Stimulated activated CD8-positive, alpha-beta memory T cell treated with anti-CD3 and anti-CD28 coated beads, Interleukin-15, amount 100 ng/mL, for 48 hours (primary cell): ENCODE measurements at regions not wholly inside any gene's neighbourhood (a gene's known extent, or its start where the extent isn't known, plus 50 kb on each side); places are given as distances from the start of the nearest gene placed in this dataset.
"Not testable (repeated sequence)": the region's sequence is repeated elsewhere in the genome, so short reads cannot be mapped to it uniquely, and the experiment has no call there.

ENCODE experiments used
- DNase-seq, 2 donors: peaks; one replicate each; pipeline ENCODE4 v3.0.0-alpha.2; 2020; ENCODE audit warnings: low read depth in 2 of 2

GRCh38 chr4:63080934-63081333 lies 1328.3 kb downstream of the TECRL start:
- no peak for DNase-seq

- no peak for DNase-seq
Measured at GRCh38 chr4:63063760-63064159, 1345.5 kb downstream of the TECRL start.

GRCh38 chr4:63062891-63063290 lies 1346.4 kb downstream of the TECRL start:
- DNase-seq: not testable (repeated sequence)

GRCh38 chr4:63049726-63050125 lies 1359.5 kb downstream of the TECRL start:
- DNase-seq: no peak

DNA sequence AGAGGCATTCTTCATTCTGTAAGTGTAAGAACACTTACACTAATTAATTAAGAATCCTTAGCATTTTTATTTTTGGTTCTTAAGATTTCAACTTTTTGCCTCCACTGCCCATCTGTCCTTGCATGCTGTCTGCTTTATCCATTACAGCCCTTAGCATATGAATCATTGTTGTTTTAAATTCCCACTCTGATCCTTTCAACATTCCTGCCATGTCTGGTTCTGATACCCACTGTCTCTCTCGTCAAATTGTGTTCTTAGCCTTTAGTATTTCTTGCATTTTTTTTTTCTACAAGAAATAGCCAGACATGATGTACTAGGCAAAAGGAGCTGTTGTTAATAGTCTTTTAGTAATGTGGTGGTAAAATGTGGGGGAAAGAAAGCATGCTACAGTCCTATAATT lies 1360.0 kb downstream of the TECRL start:
- DNase-seq: no peak

GRCh38 chr4:63036159-63036866 lies 1372.9 kb downstream of the TECRL start:
- DNase-seq: no peak

- DNase-seq: no peak
Measured at GRCh38 chr4:63029380-63029779, 1379.9 kb downstream of the TECRL start.

- no peak for DNase-seq
Measured at GRCh38 chr4:63020661-63021060, 1388.6 kb downstream of the TECRL start.

DNA sequence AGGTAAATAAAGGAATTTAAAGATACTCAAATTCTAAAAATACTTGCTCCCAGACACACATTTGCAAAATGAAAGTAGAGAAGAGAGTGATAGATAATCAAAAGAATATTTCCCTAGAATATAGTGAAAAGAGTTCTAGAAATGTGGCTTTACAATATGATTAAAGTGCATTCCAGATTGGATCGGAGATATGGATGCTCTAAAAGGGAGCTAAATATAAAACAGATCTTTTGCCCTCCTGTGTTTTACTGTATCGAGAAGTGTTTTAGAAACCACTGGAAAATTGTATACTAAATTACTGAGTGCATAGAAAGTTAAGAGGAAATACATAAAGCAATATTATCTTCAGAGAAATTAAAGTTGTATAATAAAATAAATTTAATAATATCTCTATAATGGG lies 1392.0 kb downstream of the TECRL start:
- no peak for DNase-seq

DNA sequence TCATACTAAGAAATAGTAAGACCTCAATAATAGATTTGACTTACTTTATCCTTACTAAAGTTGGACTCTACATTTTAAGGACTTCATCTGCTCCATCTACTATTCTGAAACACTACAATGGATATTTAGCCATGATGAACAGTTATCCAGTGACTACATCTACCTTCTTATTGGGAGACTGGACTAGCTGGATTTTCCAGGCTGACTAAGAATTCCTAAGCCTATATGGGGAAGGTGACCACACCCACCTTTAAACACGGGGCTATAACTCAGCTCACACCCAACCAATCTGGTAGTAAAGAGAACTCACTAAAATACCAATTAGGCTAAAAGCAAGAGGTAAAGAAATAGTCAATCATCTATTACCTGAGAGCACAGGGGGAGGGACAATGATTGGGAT lies 1438.4 kb downstream of the TECRL start:
- no peak for DNase-seq

GRCh38 chr4:62960415-62960814 lies 1448.8 kb downstream of the TECRL start:
- no peak for DNase-seq

- no peak for DNase-seq
Measured at GRCh38 chr4:62953752-62954151, 1455.5 kb downstream of the TECRL start.

DNA sequence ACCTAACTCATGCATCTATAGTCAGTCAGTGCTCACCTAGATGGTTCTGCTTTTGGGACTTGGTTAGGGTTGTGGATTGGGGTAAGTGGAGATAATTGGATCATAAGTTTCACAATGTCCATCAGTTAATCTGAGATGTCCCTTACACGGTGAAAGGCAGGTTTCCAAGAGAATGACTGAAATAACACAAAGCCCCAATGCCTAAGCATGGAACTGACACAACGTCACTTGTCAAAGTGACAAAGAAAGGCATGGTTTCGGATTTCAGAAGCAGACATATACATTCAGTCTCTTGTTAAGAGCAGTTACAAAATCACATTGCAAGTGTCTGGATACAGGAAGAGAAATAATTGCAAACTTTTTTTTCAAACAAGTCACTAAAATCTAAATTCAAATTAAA lies 1456.9 kb downstream of the TECRL start:
- no peak for DNase-seq

- DNase-seq: no peak
Measured at GRCh38 chr4:62948108-62948507, 1461.1 kb downstream of the TECRL start.

DNA sequence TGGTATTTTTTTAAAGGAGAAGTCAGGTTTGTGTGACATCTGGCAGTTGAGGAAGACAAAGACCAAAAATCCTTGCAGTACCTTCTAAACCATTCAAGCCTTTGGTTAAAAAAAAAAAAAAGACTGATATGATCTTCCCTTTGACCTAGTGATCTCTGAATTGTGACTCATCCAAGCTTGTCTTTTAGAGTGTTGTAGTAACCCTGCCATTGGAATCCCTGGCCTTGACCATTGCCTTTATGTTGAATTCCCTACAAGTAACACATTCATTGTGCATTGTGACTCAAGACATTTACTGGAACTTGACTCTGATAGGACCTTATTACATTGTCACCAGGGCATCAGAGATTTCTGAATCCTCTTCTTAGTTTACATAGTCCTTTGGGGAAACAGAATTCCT lies 1469.0 kb downstream of the TECRL start:
- DNase-seq: no peak

DNA sequence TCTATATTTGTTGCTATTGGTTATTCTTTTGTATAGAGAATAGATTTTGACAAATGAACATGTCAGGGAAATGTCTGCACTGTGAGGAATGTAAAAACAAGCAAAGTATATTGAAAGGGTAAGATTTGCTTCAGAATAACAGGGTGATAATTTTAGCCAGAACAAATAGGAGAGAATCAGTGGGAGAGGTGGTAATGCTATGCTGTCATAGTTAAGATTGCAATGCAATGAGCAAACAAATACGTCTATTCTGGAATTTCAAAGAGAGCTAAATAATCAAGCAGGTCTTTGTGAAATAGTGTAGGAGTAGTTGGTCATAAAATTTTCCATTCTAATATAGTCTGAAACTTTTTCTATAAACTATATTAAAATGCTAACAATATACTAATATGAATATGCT lies 1478.4 kb downstream of the TECRL start:
- DNase-seq: no peak

- no peak for DNase-seq
Measured at GRCh38 chr4:62928483-62928882, 1480.8 kb downstream of the TECRL start.

- no peak for DNase-seq
Measured at GRCh38 chr4:62927574-62927973, 1481.7 kb downstream of the TECRL start.

DNA sequence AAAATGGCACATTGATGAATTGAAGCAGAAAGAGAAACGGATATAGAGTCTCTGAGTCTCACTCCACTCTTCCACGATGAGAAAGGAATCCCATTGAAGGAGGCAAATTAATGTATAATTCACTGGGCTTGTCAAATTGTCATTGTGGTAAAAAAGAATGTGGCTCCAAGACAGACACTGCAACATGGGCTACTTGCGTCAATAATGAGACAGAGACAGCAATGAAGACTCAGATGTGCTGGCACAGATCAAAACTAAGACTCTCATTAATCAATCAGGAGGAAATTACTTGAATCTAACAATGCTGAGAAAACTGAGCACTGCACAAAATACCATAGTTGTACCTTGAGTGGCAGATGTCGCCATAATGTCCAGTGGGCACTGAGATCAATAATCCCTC lies 1485.5 kb downstream of the TECRL start:
- no peak for DNase-seq

DNA sequence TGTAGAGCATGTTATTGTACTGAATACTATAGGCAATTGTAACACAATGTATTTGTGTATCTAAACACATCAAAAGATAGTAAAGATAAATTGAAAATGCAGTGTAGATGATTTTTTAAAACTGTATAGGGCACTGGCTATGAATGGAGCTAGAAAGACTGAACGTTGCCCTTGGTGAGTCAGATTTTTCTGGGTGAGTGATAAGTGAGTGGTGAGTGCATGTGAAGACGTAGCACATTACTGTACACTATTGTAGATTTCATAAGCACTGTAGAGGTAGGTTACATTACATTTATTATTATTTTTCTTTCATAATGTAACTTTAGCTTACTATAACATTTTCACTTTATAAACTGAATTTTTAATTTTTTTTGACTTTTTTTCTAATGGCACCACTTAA lies 1491.6 kb downstream of the TECRL start:
- DNase-seq: no peak

- DNase-seq: no peak
Measured at GRCh38 chr4:62914758-62915157, 1494.5 kb downstream of the TECRL start.

GRCh38 chr4:62913065-62913464 lies 1496.2 kb downstream of the TECRL start:
- DNase-seq: no peak

GRCh38 chr4:62912531-62912930 lies 1496.7 kb downstream of the TECRL start:
- no peak for DNase-seq

- no peak for DNase-seq
Measured at GRCh38 chr4:62909238-62909637, 1500.0 kb downstream of the TECRL start.
